GM12891 (cell line): ENCODE measurements at regions not wholly inside any gene's neighbourhood (a gene's known extent, or its start where the extent isn't known, plus 50 kb on each side); places are given as distances from the start of the nearest gene placed in this dataset.

ENCODE experiments used
- POLR2A ChIP-seq: IDR thresholded peaks from 2 replicates; pipeline ENCODE4 v1.6.1; 2011; ENCODE audit warnings: low read depth, low read length, control low read depth
- TAF1 ChIP-seq: IDR thresholded peaks from 2 replicates; pipeline ENCODE4 v1.6.1; 2011; ENCODE audit warnings: low read depth, low read length, control low read depth

GRCh38 chr10:28947171-28947570 lies 269.9 kb downstream of the BAMBI start:
- TF ChIP-seq POLR2A (no peak), TAF1 (no peak)
